WERI-Rb-1 (cell line): ENCODE measurements at regions not wholly inside any gene's neighbourhood (a gene's known extent, or its start where the extent isn't known, plus 50 kb on each side); places are given as distances from the start of the nearest gene placed in this dataset.

Source experiments
- DNase-seq: peaks from one replicate; pipeline ENCODE4 v3.0.0-alpha.2; 2020
- H3K27ac ChIP-seq: fragments of 250-450 bp; sonication (Bioruptor Pico); 2 replicates; pipeline ENCODE4 v1.5.1; 2020; ENCODE audit warnings: mild to moderate bottlenecking, moderate library complexity
- H3K27me3 ChIP-seq: fragments of 250-450 bp; sonication (Bioruptor Pico); 2 replicates; pipeline ENCODE4 v1.5.1; 2021; ENCODE audit warnings: mild to moderate bottlenecking, low read depth, moderate library complexity; ENCODE audit not compliant: insufficient read depth, severe bottlenecking
- H3K36me3 ChIP-seq: fragments of 250-450 bp; sonication (Bioruptor Pico); 2 replicates; pipeline ENCODE4 v1.5.1; 2020; ENCODE audit warnings: mild to moderate bottlenecking, moderate library complexity
- H3K4me3 ChIP-seq: 2 replicates; pipeline ENCODE4 v1.5.1; 2011; ENCODE audit warnings: low read depth, mild to moderate bottlenecking, control low read depth, low read length
- H3K9me3 ChIP-seq: fragments of 250-450 bp; sonication (Bioruptor Pico); 2 replicates; pipeline ENCODE4 v1.5.1; 2021; ENCODE audit warnings: mild to moderate bottlenecking, moderate library complexity; ENCODE audit not compliant: severe bottlenecking
- TF ChIP-seq, protein P1 (sequence below): IDR thresholded peaks from 2 replicates; pipeline ENCODE4 v1.5.1; 2011; ENCODE audit warnings: low read depth, mild to moderate bottlenecking, control low read depth, inconsistent platforms, low read length

DNA sequence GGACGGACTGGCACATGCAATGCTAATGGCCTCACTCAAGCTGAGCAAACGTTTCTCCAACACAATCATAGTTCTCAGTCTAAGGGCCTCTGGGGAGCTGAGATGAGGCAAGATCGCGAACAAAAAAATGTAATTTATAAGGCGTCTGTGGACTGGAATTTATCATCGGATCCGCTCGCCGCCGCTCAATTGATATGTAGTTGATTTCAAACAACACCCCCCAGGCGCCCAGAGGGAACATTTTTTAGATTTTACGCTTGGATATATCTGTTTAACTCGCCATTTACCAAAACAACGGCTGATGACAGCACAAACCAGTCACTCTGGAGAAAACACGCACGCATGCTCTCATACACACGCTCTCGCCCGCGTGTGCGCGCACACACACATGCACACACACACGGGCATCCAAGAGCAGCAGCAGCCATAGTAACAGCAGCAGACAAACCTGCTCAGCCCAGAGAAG, 335.8 kb downstream of the SMAD2 start:
- no peaks in the 10 kb centered on the region for H3K27me3 ChIP-seq
- H3K36me3 ChIP-seq, result no peaks in the 10 kb centered on the region
- H3K27ac ChIP-seq, result peak overlapping the region; percentile 19; the same call in 1 of the 2 replicates
- TF ChIP-seq, protein P1, sequence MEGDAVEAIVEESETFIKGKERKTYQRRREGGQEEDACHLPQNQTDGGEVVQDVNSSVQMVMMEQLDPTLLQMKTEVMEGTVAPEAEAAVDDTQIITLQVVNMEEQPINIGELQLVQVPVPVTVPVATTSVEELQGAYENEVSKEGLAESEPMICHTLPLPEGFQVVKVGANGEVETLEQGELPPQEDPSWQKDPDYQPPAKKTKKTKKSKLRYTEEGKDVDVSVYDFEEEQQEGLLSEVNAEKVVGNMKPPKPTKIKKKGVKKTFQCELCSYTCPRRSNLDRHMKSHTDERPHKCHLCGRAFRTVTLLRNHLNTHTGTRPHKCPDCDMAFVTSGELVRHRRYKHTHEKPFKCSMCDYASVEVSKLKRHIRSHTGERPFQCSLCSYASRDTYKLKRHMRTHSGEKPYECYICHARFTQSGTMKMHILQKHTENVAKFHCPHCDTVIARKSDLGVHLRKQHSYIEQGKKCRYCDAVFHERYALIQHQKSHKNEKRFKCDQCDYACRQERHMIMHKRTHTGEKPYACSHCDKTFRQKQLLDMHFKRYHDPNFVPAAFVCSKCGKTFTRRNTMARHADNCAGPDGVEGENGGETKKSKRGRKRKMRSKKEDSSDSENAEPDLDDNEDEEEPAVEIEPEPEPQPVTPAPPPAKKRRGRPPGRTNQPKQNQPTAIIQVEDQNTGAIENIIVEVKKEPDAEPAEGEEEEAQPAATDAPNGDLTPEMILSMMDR, result no peak
- H3K9me3 ChIP-seq, result no peaks in the 10 kb centered on the region
- DNase-seq, result no peak
- no peak overlapping the region for H3K4me3 ChIP-seq

DNA sequence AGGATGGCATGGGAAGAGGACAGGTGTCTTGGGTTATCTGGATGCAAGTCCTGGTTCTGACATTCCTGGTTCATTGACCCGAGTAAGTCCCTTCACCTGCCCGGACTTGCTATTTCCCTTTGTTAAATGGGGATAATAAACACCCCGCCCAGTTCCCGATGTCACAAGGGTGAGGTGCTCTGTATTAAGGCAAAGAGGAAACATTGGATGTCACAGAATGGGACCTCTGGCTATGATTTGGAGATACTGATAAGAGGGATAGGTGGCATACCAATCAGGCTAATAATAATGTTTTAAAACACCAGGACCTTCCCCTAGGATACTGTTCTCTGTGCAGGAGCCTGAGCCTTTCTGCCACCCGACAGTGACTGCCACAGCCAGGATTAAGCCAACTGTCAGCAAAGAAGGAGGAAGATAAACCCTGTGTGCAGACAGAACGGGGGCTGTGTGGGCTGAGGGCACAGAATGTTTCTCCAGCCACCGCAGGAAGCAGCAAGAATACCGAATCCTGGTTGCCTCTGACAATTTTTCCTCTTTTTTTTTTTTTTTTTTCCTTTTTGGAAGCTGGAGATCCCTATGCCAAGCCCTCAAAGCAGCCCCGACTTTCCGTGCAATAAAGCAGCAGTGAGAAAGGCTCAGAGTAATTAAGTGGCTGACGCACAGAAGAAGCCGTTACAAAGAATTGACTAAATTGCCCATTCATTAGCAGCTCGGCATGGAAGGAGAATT, 336.6 kb downstream of the SMAD2 start:
- TF ChIP-seq, protein P1, result no peak
- Histone ChIP-seq H3K27me3 (no peaks in the 10 kb centered on the region), H3K27ac (peak overlapping the region; percentile 73), H3K9me3 (no peaks in the 10 kb centered on the region), H3K36me3 (no peaks in the 10 kb centered on the region), H3K4me3 (peak overlapping the region; percentile 50)
- peak; percentile 79 for DNase-seq

DNA sequence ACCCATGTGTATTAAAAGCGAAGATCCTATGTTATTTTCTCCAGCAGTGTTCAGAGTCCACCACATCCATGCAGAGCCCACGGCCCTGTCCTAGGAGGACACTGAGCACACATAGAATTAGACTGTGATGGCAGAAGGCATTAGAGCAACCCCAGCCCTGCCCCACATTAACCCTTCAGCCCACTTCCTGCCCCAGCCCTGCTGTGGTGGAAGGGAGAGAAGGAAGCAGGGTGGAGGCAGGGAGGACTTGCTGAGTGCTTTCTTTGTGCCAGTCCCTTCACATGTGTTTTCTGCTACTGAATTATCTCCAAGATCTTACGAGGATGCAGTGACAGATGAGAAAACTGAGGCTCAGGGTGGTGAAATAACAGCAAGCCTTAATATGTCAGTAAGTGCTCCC, 339.0 kb downstream of the SMAD2 start:
- H3K4me3 ChIP-seq, result no peak overlapping the region
- H3K36me3 ChIP-seq, result no peaks in the 10 kb centered on the region
- no peaks in the 10 kb centered on the region for H3K27me3 ChIP-seq
- TF ChIP-seq, protein P1, result no peak
- no peak for DNase-seq
- H3K9me3 ChIP-seq, result no peaks in the 10 kb centered on the region
- no peak overlapping the region for H3K27ac ChIP-seq

GRCh38 chr18:47587587-47587986, 336.1 kb upstream of the SKOR2 start:
- TF ChIP-seq, protein P1, result no peak
- Histone ChIP-seq H3K4me3 (no peak overlapping the region), H3K9me3 (no peaks in the 10 kb centered on the region), H3K27ac (no peak overlapping the region), H3K36me3 (no peaks in the 10 kb centered on the region), H3K27me3 (no peaks in the 10 kb centered on the region)
- no peak for DNase-seq

GRCh38 chr18:47586418-47587070, 335.1 kb upstream of the SKOR2 start:
- no peak overlapping the region for H3K4me3 ChIP-seq
- TF ChIP-seq, protein P1, result no peak

More at GRCh38 chr18:47586418-47587070, 335.1 kb upstream of the SKOR2 start:
- H3K9me3 ChIP-seq, result no peaks in the 10 kb centered on the region
- no peaks in the 10 kb centered on the region for H3K36me3 ChIP-seq
- H3K27me3 ChIP-seq, result no peaks in the 10 kb centered on the region
- no peak for DNase-seq
- H3K27ac ChIP-seq, result no peak overlapping the region
